Omental fat pad (tissue), 3 donors: ENCODE measurements at regions not wholly inside any gene's neighbourhood (a gene's known extent, or its start where the extent isn't known, plus 50 kb on each side); places are given as distances from the start of the nearest gene placed in this dataset.

Experiments used
- ATAC-seq: fragments of 150-250 bp; one replicate; pipeline ENCODE4 v1.9.1; 2016; ENCODE audit warnings: mild to moderate bottlenecking, moderate library complexity; ENCODE audit not compliant: low FRiP score
- DNase-seq: peaks from one replicate; pipeline ENCODE4 v3.0.0-alpha.2; 2019; ENCODE audit warnings: low spot score
- TF ChIP-seq, protein P1 (sequence below), 3 donors: fragments of 450-650 bp; IDR thresholded peaks; one replicate each; pipeline ENCODE4 v1.5.1; 2016 to 2017; ENCODE audit warnings: antibody characterized with exemption in 3 of 3, mild to moderate bottlenecking in 3 of 3, moderate library complexity in 2 of 3

DNA sequence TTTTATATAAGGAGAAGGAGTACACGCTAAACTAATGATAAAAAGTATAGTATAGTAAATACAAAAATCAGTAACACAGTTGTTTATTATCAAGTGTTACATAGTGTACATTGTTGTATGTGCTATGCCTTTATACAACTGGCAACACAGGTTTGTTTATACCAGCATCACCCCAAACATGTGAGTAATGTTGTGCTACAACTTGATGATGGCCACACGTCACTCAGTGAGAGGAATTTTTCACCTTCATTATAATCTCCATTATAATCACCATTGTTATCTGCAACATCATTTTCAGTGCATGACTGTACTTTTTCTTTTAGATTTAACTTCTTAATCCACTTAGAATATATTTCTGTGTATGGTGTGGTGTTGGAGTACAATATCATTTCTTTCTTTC, 204.0 kb upstream of the CTNNB1 start:
- TF ChIP-seq, protein P1, sequence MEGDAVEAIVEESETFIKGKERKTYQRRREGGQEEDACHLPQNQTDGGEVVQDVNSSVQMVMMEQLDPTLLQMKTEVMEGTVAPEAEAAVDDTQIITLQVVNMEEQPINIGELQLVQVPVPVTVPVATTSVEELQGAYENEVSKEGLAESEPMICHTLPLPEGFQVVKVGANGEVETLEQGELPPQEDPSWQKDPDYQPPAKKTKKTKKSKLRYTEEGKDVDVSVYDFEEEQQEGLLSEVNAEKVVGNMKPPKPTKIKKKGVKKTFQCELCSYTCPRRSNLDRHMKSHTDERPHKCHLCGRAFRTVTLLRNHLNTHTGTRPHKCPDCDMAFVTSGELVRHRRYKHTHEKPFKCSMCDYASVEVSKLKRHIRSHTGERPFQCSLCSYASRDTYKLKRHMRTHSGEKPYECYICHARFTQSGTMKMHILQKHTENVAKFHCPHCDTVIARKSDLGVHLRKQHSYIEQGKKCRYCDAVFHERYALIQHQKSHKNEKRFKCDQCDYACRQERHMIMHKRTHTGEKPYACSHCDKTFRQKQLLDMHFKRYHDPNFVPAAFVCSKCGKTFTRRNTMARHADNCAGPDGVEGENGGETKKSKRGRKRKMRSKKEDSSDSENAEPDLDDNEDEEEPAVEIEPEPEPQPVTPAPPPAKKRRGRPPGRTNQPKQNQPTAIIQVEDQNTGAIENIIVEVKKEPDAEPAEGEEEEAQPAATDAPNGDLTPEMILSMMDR (IDR thresholded peaks at IDR 0.05), result no peak
- ATAC-seq, result no peak
- no peak for DNase-seq

DNA sequence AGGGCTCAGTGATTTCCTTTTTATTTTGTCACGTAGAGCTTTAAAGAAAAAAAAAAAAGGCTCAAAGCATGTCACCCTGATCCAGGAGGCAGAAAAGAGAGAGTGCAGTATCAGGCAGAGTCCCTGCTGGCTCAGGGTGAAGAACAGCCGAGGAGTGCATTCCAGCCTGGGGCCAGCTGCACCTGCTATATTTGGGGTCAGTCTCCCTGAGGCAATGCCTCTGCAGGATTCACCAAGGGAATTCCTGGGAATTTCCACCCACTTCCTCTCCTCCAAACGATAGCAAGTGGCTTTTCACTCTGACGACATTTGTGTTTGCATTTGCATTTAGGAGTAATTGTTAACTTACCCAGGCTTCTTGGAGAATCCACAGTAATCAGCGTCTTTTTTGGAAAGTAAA, 202.9 kb upstream of the CTNNB1 start:
- no peak for ATAC-seq
- no peak for DNase-seq
- TF ChIP-seq, protein P1 (IDR thresholded peaks at IDR 0.05), result no peak

DNA sequence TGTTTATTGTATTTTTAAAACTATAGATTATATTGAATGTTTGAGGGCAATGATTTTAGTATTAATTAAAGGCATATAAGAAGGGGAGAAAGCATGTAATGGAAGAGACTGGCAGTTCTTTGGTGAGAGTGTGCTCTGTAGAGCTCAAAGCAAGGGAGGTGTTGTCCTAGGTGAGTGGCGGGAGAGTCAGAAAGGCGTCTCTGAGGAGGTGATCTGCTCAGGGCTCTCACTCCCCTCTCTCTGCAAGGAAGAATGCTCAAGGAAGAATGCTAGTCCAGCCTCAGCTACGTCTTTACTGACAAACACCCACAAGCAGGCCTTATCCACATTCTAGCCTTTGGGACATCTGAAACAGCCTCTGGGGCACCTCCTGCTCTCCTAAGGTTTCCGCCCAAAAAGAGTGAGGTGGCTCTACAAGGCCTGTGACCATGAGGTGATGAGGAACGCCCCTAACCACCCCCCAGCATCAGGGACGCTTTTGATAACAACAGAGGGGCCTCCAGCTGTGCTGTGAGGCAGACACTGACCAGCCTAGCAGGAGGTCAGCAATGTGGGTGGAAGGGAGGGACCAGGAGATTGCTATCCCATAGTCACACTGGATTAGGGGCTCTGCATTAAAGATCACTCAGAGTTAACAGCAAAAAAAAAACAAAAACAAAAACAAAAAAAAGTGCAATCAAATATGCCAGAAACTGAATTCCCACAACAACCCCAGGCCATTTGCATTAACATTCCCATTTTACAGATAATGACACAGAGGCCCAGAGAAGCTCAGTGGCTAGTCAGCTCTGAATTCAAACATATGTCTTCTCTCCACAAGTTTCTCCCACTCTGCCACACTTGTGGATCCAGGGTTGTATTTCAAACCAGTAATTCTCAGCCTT, 202.2 kb upstream of the CTNNB1 start:
- DNase-seq (no peak), ATAC-seq (no peak)
- TF ChIP-seq, protein P1 (IDR thresholded peaks at IDR 0.05), result no peak

DNA sequence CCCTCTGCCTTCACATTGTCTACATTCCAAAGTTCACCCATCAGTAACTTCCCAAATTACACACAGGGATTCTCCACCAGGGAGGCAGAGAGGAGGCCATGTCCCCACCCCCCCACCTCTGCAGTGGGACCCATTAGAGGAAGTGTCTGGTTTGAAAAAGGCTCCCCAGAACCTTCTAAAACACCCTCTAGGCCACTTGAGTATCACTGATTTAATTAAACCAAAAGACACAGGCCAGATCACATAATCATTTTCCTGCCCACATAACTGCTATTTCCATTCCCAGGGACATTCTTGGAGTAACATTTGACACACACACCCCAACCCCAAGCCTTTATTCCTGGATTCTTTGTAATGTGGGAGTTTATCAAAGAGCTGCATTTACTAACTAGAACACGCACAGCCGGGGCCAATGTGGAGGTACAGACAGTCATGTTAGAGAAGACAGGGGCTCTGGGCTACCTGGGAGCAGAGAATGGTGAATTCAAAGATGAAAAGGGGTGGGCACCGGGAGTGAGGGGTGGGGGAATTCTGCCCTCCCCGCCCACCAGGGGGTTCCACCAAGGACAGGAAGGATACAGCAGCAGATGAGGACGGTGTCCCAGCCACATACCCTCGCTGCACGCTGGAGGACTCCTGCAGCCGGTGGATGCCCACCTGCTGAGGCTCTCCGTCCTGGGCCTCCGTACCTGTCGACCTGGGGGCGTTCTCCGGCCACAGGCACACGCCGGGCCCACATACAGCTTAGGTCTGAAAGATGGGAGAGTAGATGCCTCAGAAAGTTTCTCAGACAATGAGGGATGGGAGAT, 201.4 kb upstream of the CTNNB1 start:
- TF ChIP-seq, protein P1 (IDR thresholded peaks at IDR 0.05), result no peak
- no peak for ATAC-seq
- DNase-seq, result no peak

DNA sequence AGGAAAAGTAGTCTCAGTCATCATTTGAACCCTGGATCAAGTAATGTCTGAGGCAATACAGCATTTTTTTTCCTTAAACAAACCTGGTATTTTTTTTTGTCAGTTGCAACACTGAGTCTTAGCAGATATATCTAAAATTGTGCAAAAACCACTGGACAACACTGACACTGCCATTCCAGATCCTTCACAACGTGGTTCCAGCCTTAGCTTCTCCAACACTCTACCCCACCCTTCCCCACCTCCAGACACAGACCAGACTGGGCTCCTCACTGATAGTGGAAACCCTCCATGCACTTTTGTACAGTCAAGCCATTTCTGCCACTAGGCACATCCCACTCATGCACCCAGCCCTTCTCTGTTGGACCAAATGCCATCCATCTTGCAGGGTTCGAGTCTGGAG, 199.6 kb upstream of the CTNNB1 start:
- TF ChIP-seq, protein P1 (IDR thresholded peaks at IDR 0.05), result no peak
- no peak for ATAC-seq
- no peak for DNase-seq

DNA sequence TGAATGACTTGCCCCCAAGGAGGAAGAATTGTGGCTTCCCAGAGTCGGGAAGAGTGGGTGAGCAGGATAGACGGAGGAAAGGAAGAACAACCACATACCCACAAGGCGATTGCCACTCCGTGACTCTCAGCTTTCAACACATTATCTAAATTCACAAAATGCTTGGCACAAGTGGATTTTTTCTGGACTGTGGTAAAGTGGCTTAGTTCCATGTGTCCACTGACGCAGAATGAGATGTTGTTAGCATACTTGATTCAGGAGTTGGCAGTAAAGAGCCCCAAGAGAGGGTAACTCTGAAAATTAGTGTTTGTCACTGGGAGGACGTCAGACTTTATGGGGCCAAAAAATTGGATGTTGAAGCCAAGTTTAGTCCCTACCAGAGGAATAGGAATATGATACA, 198.8 kb upstream of the CTNNB1 start:
- TF ChIP-seq, protein P1 (IDR thresholded peaks at IDR 0.05), result no peak
- ATAC-seq (peak; percentile 30), DNase-seq (no peak)
